GM19463 (cell line): ENCODE measurements at regions not wholly inside any gene's neighbourhood (a gene's known extent, or its start where the extent isn't known, plus 50 kb on each side); places are given as distances from the start of the nearest gene placed in this dataset.

ENCODE experiments used
- ATAC-seq: cut with Tn5 transposase; IDR thresholded peaks from one replicate; pipeline ENCODE4 v1.9.1; 2021; ENCODE audit warnings: mild to moderate bottlenecking, moderate library complexity; ENCODE audit not compliant: unreplicated experiment

DNA sequence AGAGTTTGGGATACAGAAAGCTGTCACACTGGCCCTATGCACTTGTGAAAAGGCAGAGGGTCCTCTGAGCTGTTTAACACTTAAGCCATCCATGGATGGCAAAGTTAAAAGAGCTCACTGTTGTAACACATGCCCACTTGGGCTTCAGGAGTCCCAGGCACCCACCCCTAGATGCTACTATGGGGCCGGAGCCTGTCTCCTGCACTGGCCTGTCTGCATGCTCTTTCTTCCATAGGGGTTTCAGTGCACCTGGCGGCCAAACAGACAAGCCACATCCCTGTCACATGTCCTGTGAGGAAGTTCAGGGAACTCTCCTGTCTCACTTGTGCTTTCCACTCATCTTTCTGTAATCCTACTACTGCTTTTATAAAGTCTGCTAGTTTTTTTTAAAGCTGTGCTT, 2586.0 kb downstream of the PCDH7 start:
- no peak for ATAC-seq

DNA sequence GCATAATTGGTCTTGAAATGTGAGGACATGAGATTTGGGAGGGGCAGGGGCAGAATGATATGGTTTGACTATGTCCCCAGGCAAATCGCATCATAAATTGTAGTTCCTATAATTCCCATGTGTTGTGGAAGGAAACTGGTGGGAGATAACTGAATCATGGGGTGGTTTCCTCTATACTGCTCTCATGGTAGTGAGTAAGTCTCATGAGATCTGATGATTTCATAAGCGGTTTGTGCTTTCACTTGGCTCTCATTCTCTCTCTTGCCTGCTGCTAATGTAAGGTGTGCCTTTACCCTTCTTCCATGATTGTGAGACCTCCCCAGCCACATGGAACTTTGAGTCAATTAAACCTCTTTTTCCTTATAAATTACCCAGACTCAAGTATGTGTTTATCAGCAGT, 2595.9 kb downstream of the PCDH7 start:
- ATAC-seq, result no peak

DNA sequence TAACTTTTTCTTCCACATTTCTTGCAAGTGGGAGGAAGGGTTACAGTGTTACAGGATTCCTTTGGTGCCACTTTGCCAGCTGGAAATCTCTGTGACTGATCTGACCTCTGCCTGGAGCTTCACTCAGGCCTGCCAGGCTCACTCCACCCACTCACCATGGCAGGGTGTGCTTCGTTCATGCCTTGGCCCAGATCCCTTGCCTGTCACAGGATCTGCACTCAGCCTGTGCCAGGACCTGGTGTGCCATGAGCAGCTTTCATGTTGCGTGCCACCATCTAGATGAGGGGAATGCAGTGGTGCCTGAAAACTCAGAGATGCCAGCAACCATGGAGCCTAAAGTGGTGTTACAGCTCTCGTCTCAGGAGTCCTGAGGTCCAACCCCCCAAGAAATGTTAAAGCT, 2596.4 kb downstream of the PCDH7 start:
- no peak for ATAC-seq

DNA sequence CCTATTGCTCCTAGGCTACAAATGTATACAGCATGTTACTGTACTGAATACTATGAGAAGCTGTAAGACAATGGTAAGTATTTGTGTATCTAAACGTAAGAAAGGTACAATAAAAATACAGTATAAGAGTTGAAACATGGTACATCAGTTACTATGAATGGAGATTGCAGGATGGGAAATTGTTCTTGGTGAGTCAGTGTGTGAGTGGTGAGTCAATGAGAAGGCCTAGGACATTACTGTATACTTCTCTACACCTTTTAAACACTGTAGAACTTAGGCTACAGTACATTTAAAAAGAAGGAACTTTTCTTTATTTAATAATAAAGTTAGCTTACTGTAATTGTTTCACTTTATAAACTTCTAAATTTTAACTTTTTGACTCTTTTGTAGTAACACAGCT, 2603.2 kb downstream of the PCDH7 start:
- ATAC-seq, result no peak

DNA sequence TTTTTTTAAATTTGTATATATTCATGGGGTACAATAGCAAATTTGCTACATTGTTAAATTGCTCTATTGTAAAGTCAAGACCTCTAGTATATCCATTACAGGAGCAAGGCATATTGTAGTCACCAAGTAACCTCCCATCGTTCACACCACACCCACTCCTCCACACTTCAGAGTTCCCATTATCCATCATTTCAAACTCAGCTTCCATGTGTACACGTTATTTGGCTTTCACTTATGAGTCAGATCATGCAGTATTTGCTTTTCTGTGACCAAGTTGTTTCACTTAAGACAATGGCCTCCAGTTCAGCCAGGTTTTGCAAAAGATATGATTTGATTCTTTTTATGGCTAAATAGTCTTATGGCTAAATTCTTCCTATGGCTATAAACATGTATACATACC, 2614.2 kb downstream of the PCDH7 start:
- ATAC-seq, result no peak

DNA sequence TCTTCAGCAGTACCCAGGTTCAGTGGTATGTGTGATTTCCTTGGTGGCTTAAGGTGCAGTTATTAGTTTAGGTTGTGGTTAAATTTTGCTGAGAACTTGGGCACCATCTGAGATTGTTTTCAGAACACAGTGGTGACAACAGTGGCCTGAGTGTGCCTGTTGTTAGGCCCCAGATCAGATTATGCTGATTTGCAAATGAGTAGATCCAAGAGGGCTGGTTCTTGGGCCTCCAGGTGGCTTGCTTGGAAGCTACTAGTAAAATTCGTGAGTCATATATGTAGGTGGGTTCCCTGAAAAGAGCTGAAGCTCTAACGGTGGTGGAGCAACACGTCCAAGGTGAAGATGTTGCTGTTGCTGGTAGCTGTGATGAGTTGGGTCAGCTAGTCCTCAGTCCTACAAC, 2619.6 kb downstream of the PCDH7 start:
- ATAC-seq, result no peak

DNA sequence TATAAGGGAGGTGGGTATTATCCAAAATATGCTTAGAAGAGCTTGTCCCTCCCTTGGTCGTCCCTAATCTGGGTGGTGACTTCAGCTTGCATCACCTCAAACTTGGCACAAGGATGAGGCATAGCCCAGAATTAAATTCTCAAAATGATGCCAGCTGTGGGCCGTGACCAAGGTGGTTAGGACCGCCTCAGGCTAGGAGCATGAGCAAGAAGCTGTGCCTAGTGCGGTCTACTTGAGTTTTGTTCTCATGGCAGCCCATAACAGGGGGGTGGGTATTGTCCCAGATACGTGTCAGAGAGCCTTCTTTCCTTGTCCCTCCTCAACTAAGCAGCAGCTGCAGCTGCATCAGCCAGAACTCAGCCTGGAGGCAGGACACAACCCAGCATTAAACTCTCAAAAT, 2620.0 kb downstream of the PCDH7 start:
- ATAC-seq, result no peak

DNA sequence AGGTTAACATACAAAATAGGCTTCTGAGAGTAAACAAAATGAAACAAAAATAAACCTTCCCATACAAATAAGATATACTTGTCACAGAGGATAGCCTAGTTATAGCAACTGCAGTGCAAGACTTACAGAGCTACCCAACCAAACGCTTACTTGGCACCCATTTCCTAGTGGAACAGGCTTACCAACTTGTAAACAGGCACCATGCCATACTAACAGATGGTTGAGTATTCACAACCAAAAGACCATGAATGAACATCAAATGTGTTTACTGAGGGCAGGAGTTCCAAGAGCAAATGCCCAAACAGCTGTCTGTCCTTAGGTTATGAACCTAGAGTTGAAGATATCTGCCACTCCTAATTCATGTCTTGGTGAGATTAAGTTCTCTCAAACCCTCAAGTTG, 2629.2 kb downstream of the PCDH7 start:
- no peak for ATAC-seq

DNA sequence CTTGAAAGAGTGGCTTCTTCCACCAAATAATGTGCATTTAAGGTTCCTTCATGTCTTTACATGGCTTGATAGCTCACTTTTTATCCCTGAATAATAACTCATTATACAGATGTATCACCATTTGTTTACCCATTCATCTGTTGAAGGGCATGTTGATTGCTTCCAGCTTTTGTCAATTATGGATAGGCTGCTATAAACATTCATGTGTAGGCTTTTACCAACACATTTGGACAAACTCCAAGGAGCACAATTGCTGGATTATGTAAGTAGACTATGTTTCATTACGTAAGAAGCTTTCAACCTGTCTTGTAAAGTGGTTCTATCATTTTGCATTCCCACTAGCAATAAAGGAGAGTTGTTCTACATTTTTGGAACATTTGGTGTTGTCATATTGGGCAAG, 2637.0 kb downstream of the PCDH7 start:
- no peak for ATAC-seq

DNA sequence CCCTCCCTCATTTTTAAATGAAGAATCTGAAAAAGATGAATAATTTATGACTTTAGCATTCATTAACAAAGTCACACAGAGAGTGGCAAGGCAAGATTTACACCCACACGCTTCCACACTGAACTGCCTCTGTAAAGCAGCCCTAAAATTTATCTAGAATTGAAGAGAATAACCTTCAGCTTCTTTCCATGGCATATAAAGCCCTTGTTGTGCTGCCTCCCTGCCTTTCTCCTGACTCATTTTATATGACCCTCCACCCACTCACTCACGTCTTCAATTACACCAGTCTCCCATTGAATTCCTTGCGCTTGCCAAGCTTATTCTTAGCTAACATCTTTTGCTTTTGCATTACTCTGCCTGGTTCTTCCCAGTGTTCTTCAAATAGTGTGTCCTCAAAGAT, 2649.3 kb downstream of the PCDH7 start:
- ATAC-seq, result no peak

DNA sequence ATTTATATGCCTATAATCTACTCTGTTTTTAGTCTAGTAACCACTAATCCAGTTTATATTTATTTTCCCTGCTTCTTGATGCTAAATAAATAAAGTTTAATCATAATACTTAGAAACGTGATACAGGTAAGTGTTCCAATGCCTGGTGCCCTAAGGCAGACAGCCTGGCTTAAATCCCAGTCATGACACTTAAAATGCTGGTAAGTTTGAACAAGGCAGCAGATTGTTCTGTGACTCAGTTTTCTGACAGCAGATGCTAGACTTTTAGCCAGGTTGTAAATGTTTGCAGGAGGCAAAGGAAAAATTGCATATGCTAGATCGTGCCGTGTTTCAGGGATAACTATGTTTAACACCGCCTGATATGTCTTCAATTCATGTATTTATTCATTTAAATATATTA, 2661.6 kb downstream of the PCDH7 start:
- ATAC-seq, result no peak

DNA sequence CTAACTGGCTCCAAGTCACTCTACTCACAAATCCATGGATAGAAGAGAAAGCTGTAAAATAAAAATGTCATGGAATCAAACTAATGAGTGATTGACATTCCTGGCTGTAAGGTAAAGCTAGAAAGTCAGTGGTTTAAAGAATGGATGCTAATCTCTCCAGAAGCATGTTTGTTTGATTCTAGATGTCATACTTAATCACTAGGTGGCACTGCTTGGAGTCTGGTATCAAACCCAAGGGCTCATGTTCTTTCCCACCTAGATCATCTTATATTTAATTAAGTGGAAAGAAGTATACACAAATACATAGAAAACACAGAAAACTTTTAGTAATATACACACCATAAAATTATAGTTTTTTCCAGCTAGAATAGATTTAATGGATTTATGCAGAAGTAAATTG, 2666.6 kb downstream of the PCDH7 start:
- ATAC-seq, result no peak

DNA sequence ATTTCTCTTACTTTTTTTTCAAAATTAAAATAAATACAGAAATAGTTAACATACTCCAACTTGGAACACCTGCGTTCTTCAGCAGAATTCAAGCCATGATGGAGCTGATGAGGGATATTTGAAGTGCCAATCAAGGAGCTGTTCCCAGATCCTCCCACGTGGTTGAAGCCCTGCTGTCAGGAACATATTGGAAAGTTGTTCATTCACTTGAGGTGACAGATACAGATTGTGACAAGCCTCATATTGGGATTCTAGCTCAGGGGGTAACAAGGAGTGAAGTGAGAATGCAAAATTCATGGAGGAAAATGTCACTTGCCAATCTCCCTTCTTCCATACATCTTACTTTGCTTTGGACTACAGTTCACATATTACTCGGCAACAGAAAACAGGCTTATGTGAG, 2670.8 kb downstream of the PCDH7 start:
- no peak for ATAC-seq

DNA sequence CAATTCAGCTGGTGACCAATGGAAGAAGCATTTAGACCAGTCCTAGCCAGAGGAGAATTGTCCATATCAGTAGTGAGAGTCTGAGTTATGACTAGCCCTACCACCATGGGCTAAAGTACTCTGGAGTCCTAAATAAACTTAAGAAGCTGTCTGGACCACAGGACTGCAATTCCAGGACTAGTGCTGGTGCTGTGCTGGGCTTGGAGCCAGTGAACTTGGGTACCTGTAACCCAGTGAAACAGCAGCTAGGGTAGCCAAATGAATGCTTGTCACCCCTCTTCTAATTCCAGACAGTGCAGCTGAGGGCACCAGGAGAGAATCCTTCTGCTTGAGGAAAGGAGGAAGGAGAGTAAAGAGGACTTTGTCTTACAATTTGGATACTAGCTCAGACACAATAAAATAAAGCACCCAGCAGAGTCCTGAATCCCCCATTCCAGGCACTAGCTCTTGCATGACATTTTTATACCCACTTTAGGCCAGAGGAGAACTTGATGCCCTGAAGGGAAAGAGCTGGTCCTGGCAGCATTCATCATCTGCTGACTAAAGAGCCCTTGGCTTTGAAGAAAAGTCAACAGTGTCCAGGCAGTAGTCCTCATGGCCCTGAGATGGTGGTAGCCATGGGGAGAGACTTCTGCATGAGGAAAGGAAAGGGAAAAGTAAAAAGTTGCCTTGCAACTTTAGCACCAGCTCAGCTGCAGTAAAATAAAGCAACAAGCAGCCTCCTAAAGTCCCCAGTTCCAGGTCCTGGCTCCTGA, 2675.7 kb downstream of the PCDH7 start:
- no peak for ATAC-seq

DNA sequence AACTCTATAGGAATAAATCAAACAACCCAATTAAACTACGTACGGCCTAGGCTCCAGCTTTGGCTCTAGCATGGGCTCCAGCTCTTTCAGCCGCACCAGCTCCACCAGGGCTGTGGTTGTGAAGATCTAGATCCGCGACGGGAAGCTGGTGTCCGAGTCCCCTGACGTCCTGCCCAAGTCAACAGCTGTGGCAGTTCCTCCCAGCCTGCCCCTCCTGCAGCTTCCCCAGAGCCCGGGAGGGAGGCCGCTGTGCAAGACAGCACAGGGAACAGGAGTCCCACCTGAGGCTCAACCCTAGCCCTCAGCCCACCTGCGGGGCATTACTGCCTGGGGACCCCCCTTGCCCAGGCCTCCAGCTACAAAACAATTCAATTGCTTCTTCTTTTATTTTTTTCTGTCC, 2680.3 kb downstream of the PCDH7 start:
- ATAC-seq, result no peak

DNA sequence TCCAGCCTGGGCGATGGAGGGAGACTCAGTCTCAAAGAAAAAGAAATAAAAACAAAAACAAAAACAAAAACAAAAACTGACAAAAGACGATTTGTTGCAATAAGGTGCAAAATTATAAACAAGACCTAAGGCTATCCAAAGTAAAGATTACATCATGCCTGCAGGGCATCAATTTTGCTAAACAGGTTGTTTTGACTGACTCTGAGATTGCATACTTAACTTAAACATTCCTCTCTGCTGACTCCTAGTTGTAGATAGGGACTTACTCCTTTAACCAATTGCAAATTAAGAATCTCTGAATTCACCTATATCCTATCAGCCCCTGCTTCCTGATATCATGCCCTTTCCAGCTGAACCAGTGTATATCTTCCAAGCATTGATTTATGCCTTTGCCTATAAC, 2687.3 kb downstream of the PCDH7 start:
- no peak for ATAC-seq

DNA sequence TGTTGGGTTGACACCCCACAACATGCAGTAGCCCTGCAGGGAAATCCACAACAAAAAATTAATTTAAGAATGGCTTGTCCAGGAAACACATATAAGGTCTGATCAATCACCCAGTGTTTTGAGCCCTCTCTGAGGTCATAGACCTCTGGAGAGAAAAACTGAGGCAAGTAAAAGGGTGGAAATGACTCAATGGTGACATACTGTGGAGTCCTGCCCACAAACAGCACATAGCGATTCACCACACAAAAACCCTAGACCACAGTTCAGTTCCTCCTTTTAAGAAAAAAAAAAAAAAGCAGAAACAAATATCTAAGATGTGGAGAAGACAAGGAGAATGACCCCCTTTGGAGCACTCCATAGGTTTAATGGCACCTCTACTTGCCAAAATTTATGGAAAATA, 2691.0 kb downstream of the PCDH7 start:
- no peak for ATAC-seq

DNA sequence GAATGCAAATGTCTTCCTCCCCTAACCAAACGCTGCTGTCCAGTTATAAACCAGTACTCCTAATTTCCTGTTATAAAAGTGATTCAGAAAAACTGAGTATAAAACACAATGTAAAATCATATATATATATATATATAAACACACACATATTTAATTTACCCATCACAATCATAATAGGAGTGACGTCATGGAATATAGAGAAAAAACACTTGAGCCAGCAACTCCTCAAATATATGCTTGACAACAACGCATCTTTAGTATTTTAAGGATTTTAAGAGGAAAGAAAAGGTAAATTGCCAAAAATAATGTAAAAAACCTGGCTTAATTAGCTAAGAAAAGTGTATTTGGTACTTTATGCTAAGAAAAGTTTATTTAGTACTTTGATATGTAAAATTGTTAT, 2701.7 kb downstream of the PCDH7 start:
- no peak for ATAC-seq

DNA sequence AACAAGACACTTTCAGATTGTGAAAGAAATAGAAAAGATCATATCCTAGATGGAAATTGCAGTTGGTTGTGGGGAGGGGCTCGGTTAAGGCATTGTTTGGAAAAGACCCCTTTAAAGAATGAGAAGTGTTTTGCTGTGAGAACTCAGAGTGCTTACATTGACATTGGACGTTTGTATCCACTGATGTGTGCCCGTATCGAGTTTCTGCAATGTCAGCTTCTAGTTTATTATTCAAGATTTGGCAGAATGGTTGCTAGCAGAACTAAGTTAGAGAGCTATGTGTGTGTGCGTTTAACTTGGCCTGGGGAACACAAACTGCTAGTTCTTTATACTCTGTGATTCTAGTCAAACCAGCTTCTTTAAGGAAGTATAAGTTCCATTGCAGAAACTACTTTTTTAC, 2702.5 kb downstream of the PCDH7 start:
- no peak for ATAC-seq

DNA sequence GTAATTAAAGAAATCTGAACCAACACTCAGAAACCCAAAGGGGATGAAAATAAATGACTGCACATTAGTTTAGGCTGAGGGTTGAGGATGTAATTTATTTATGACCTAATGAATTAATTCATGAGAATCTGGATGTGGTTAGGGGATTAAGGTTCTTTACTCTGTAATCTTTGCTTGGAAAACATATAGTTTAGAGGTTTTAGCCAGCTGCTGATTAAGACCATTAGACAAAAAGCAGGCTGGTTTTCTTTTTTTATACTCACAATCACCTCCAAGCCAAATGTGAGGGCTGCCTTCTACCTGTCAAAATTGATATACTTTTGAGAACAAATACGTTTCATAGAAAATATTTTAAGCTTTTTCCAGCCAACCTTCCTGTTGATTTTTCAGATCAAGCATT, 2705.8 kb downstream of the PCDH7 start:
- no peak for ATAC-seq

DNA sequence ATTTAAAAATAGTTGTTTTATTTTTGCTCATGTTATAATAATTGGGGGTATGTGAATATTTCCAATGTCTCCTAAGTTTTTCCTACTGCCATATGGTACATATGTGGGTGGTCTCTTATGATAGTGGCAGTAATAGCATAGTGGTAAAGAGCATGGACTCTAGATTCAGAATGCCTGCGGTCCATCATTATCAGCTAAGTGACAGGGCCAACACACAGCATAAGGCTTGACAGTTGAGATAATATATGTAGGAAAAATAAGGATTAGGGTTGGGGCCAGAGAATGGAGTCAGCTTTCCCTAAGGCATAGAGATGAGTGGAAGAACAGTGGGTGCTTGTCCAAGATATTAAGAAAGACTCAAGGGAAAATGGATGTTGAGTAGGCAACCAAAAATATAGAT, 2707.5 kb downstream of the PCDH7 start:
- no peak for ATAC-seq

DNA sequence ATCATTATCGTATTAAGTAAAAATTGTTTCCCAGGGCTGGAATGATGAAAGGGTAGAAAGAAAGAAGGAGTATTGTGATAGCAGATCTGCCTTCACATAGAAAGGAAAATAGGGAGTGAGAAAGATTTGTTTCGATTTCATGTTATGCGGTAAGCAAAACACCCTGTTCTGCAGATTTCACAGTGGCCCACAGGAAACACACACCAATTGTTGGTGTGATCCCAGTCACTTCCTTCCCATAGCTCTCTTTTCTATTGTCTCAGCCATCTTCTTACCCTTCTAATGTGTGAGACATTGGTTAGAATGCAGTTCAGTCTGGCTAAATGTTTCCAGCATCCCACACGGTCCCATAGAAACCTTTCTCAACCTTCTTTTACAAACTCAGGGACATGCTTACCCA, 2709.8 kb downstream of the PCDH7 start:
- no peak for ATAC-seq

DNA sequence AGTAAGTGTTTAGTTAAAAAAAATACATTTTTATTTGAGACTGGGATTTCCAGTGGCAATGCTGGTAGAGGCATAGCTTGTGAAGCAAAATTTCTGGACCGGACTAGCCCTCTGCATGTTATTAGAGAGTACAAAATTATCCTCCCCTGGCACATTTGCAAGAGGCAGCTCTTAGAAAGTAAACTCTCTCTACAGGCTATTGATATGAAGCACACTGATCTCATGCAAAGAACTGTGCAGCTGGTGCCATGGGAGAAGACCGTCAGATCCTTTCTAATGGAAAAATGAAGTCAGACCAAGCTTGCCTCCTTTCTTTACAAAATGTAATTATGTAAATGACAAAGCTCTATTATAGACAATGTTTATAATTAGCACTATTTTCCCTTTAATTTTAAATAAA, 2717.2 kb downstream of the PCDH7 start:
- ATAC-seq, result no peak
